C4-2B (cell line): ENCODE measurements at regions not wholly inside any gene's neighbourhood (a gene's known extent, or its start where the extent isn't known, plus 50 kb on each side); places are given as distances from the start of the nearest gene placed in this dataset.

Experiments used
- CTCF ChIP-seq: fragments of 450-650 bp; conservative IDR thresholded peaks from 2 replicates; pipeline ENCODE4 v1.5.1; 2017; ENCODE audit warnings: mild to moderate bottlenecking
- ZFX ChIP-seq: fragments of 450-650 bp; IDR thresholded peaks from 2 replicates; pipeline ENCODE4 v1.6.1; 2017

GRCh38 chr13:57018915-57019314, 121.8 kb upstream of the PRR20A start:
- no peak for TF ChIP-seq CTCF
- no peak for TF ChIP-seq ZFX
